ENCODE measurements at regions not wholly inside any gene's neighbourhood (a gene's known extent, or its start where the extent isn't known, plus 50 kb on each side); places are given as distances from the start of the nearest gene placed in this dataset.

DNA sequence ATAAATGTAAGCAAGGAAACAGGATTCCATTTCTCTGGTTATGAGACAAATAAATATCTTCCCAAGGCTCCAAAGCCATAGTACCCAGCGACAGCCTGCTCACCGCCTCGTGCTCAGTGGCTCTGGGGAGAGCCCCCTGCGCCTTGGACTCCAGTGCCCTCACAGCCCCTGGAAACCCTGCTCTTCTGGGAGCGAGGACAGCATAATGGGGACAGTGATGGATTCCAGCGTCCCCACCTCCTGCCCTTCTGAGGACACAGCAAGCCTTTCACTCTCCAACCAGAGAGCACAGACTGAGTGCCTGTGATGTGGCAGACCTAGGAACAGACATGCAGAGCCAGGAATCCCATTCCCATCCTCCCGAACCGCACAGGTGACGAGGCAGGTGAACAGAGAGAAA, 660.8 kb downstream of the TBC1D22A start:
- H3K27ac ChIP-seq (ENCODE audit: low read depth, low read length), result no peak overlapping the region
- H4K20me1 ChIP-seq (ENCODE audit: low read depth, low read length), result no peaks in the 10 kb centered on the region
- no peak overlapping the region for H3K4me2 ChIP-seq (ENCODE audit: low read depth, low read length, poor library complexity, severe bottlenecking)
- no peaks in the 10 kb centered on the region for H3F3A ChIP-seq (ENCODE audit: insufficient read depth)
- H3K27me3 ChIP-seq (ENCODE audit: low read length), result no peaks in the 10 kb centered on the region
- H3K4me3 ChIP-seq (ENCODE audit: insufficient read depth, low read length, poor library complexity, severe bottlenecking), result no peak overlapping the region
- H3K9me3 ChIP-seq (ENCODE audit: insufficient read depth, low read length), result no peaks in the 10 kb centered on the region
- H3K9ac ChIP-seq (ENCODE audit: low read length), result no peak overlapping the region
- H3K9me2 ChIP-seq (replicated peaks; ENCODE audit: insufficient read depth, low read length), result no peaks in the 10 kb centered on the region
- TF ChIP-seq, protein P1, sequence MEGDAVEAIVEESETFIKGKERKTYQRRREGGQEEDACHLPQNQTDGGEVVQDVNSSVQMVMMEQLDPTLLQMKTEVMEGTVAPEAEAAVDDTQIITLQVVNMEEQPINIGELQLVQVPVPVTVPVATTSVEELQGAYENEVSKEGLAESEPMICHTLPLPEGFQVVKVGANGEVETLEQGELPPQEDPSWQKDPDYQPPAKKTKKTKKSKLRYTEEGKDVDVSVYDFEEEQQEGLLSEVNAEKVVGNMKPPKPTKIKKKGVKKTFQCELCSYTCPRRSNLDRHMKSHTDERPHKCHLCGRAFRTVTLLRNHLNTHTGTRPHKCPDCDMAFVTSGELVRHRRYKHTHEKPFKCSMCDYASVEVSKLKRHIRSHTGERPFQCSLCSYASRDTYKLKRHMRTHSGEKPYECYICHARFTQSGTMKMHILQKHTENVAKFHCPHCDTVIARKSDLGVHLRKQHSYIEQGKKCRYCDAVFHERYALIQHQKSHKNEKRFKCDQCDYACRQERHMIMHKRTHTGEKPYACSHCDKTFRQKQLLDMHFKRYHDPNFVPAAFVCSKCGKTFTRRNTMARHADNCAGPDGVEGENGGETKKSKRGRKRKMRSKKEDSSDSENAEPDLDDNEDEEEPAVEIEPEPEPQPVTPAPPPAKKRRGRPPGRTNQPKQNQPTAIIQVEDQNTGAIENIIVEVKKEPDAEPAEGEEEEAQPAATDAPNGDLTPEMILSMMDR (IDR thresholded peaks at IDR 0.05; ENCODE audit: insufficient read depth, low read length, poor library complexity, severe bottlenecking), result no peak
- no peak for TF ChIP-seq EZH2phosphoT487 (conservative IDR thresholded peaks at IDR 0.05; ENCODE audit: low read length)
- H2AFZ ChIP-seq (ENCODE audit: low read depth, low read length, severe bottlenecking), result no peak overlapping the region
- no peaks in the 10 kb centered on the region for H3K36me3 ChIP-seq (ENCODE audit: low read length)
- no peaks in the 10 kb centered on the region for H3K79me2 ChIP-seq (ENCODE audit: insufficient read depth, low read length)

DNA sequence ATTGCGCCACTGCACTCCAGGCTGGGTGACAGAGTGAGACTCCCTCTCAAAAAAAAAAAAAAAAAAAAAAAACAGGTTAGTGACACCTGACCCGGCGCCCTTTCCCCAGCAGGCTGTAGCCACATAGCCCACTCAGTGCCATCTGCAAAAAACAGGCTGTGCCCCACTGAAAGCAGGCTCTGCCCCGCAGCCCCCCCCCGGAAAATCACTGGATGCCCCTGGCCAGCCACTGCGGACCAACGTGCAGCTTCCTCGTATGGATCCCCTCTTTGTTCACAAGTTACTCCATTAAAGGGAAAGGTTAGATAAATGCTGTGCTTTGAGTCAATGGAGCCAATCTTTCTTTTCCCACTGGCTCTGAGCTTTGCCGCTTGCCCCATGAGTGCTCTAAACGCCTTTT, 660.3 kb downstream of the TBC1D22A start:
- Histone ChIP-seq H3K9me2 (replicated peaks; ENCODE audit: insufficient read depth, low read length) (no peaks in the 10 kb centered on the region), H3K27ac (ENCODE audit: low read depth, low read length) (no peak overlapping the region), H3K27me3 (ENCODE audit: low read length) (no peaks in the 10 kb centered on the region), H3K36me3 (ENCODE audit: low read length) (no peaks in the 10 kb centered on the region), H4K20me1 (ENCODE audit: low read depth, low read length) (no peaks in the 10 kb centered on the region), H3K9ac (ENCODE audit: low read length) (no peak overlapping the region), H3K4me2 (ENCODE audit: low read depth, low read length, poor library complexity, severe bottlenecking) (no peak overlapping the region), H3F3A (ENCODE audit: insufficient read depth) (no peaks in the 10 kb centered on the region), H3K9me3 (ENCODE audit: insufficient read depth, low read length) (no peaks in the 10 kb centered on the region), H2AFZ (ENCODE audit: low read depth, low read length, severe bottlenecking) (no peak overlapping the region), H3K4me3 (ENCODE audit: insufficient read depth, low read length, poor library complexity, severe bottlenecking) (no peak overlapping the region), H3K79me2 (ENCODE audit: insufficient read depth, low read length) (no peaks in the 10 kb centered on the region)
- TF ChIP-seq, protein P1 (IDR thresholded peaks at IDR 0.05; ENCODE audit: insufficient read depth, low read length, poor library complexity, severe bottlenecking), result no peak
- no peak for TF ChIP-seq EZH2phosphoT487 (conservative IDR thresholded peaks at IDR 0.05; ENCODE audit: low read length)

DNA sequence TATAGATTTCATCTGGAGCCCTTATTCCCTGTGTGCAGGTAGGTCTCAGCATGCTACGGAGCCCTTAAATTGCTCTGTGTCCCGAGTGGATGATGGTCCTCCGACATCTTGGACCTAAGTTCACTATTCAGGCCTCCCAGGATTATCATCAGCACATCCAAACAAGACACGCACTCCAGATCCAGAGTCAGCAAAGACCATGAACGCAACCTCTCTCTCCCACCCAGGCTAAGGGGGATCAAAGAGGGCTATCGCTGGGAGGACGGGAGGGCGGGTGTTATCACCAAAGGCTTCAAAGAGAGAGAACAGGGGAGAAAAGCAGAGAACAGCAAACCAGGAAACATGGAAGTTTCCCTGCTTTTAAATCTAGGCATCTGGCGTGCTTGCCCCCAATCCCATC, 659.4 kb downstream of the TBC1D22A start:
- Histone ChIP-seq H3K27me3 (ENCODE audit: low read length) (no peaks in the 10 kb centered on the region), H3K36me3 (ENCODE audit: low read length) (no peaks in the 10 kb centered on the region), H3K4me2 (ENCODE audit: low read depth, low read length, poor library complexity, severe bottlenecking) (no peak overlapping the region), H3K9me3 (ENCODE audit: insufficient read depth, low read length) (no peaks in the 10 kb centered on the region), H3K9ac (ENCODE audit: low read length) (no peak overlapping the region), H3K79me2 (ENCODE audit: insufficient read depth, low read length) (no peaks in the 10 kb centered on the region), H3K9me2 (replicated peaks; ENCODE audit: insufficient read depth, low read length) (no peaks in the 10 kb centered on the region), H4K20me1 (ENCODE audit: low read depth, low read length) (no peaks in the 10 kb centered on the region), H2AFZ (ENCODE audit: low read depth, low read length, severe bottlenecking) (no peak overlapping the region), H3K4me3 (ENCODE audit: insufficient read depth, low read length, poor library complexity, severe bottlenecking) (no peak overlapping the region), H3K27ac (ENCODE audit: low read depth, low read length) (no peak overlapping the region), H3F3A (ENCODE audit: insufficient read depth) (no peaks in the 10 kb centered on the region)
- TF ChIP-seq EZH2phosphoT487 (conservative IDR thresholded peaks at IDR 0.05; ENCODE audit: low read length), result no peak
- TF ChIP-seq, protein P1 (IDR thresholded peaks at IDR 0.05; ENCODE audit: insufficient read depth, low read length, poor library complexity, severe bottlenecking), result no peak
